HG03571 (cell line): ENCODE measurements at regions not wholly inside any gene's neighbourhood (a gene's known extent, or its start where the extent isn't known, plus 50 kb on each side); places are given as distances from the start of the nearest gene placed in this dataset.

Experiments used
- ATAC-seq: cut with Tn5 transposase; IDR thresholded peaks from one replicate; pipeline ENCODE4 v1.9.1; 2021; ENCODE audit not compliant: unreplicated experiment

GRCh38 chr18:10300739-10301138 lies 153.7 kb upstream of the APCDD1 start:
- no peak for ATAC-seq

- no peak for ATAC-seq
These were observed 152.5 kb upstream of the APCDD1 start for GRCh38 chr18:10301831-10302483.

- ATAC-seq = no peak
These were observed 151.3 kb upstream of the APCDD1 start for GRCh38 chr18:10303171-10303570.

GRCh38 chr18:10304853-10305252 lies 149.6 kb upstream of the APCDD1 start:
- ATAC-seq = no peak

GRCh38 chr18:10306779-10307178 lies 147.7 kb upstream of the APCDD1 start:
- ATAC-seq = no peak

GRCh38 chr18:10308154-10308553 lies 146.3 kb upstream of the APCDD1 start:
- ATAC-seq = no peak

- ATAC-seq = no peak
These were observed 143.8 kb upstream of the APCDD1 start for GRCh38 chr18:10310626-10311025.

GRCh38 chr18:10312326-10313015 lies 142.0 kb upstream of the APCDD1 start:
- no peak for ATAC-seq

GRCh38 chr18:10313016-10313342 lies 141.5 kb upstream of the APCDD1 start:
- no peak for ATAC-seq

- ATAC-seq = no peak
These were observed 140.4 kb upstream of the APCDD1 start for GRCh38 chr18:10314066-10314465.

GRCh38 chr18:10315522-10315921 lies 138.9 kb upstream of the APCDD1 start:
- ATAC-seq = no peak

- no peak for ATAC-seq
These were observed 137.7 kb upstream of the APCDD1 start for GRCh38 chr18:10316778-10317177.

- ATAC-seq = no peak
These were observed 136.4 kb upstream of the APCDD1 start for GRCh38 chr18:10317864-10318690.

- ATAC-seq = no peak
These were observed 135.8 kb upstream of the APCDD1 start for GRCh38 chr18:10318691-10318970.

- ATAC-seq = no peak
These were observed 135.4 kb upstream of the APCDD1 start for GRCh38 chr18:10319026-10319425.

GRCh38 chr18:10319914-10320600 lies 134.4 kb upstream of the APCDD1 start:
- ATAC-seq = no peak

GRCh38 chr18:10320791-10321190 lies 133.6 kb upstream of the APCDD1 start:
- no peak for ATAC-seq

- ATAC-seq = no peak
These were observed 132.9 kb upstream of the APCDD1 start for GRCh38 chr18:10321576-10321975.

GRCh38 chr18:10322004-10322403 lies 132.4 kb upstream of the APCDD1 start:
- no peak for ATAC-seq

GRCh38 chr18:10322435-10322834 lies 132.0 kb upstream of the APCDD1 start:
- no peak for ATAC-seq

GRCh38 chr18:10329101-10329500 lies 125.3 kb upstream of the APCDD1 start:
- ATAC-seq = no peak

- ATAC-seq = no peak
These were observed 124.0 kb upstream of the APCDD1 start for GRCh38 chr18:10330428-10330827.
